ENCODE measurements at regions not wholly inside any gene's neighbourhood (a gene's known extent, or its start where the extent isn't known, plus 50 kb on each side); places are given as distances from the start of the nearest gene placed in this dataset.

- Histone ChIP-seq H4K20me1 (ENCODE audit: insufficient read depth) (no peaks in the 10 kb centered on the region), H3K27ac (ENCODE audit: low read depth, low read length) (no peak overlapping the region), H3K9me3 (ENCODE audit: control insufficient read depth in 1 of 2, insufficient read depth in 1 of 2, low read depth in 1 of 2, low read length in 2 of 2) (peaks cover 16 to 35% of the 10 kb centered on the region in 2 experiments; a peak in 2 of 4 replicates), H3K4me1 (ENCODE audit: control insufficient read depth in 1 of 2, insufficient read depth in 2 of 2, low read length in 2 of 2) (no peaks in the 10 kb centered on the region), H2AFZ (ENCODE audit: low read depth, low read length, poor library complexity, severe bottlenecking) (no peak overlapping the region), H3K4me3 (replicated peaks in 1 of 2; ENCODE audit: low read depth in 1 of 2, low read length in 2 of 2) (no peak overlapping the region), H3K27me3 (ENCODE audit: insufficient read depth, low read length) (no peaks in the 10 kb centered on the region), H3K36me3 (ENCODE audit: control insufficient read depth in 1 of 2, insufficient read depth in 2 of 2, low read length in 2 of 2) (no peaks in the 10 kb centered on the region), H3K79me2 (ENCODE audit: insufficient read depth, low read length) (no peaks in the 10 kb centered on the region), H3K4me2 (ENCODE audit: low read length) (no peak overlapping the region), H3K9me2 (ENCODE audit: insufficient read depth) (no peaks in the 10 kb centered on the region), H3K9ac (ENCODE audit: low read length) (no peak overlapping the region)
- no peak for TF ChIP-seq REST (IDR thresholded peaks at IDR 0.05; ENCODE audit: low read depth)
- TF ChIP-seq ZFX (IDR thresholded peaks at IDR 0.05) = no peak
- no peak for TF ChIP-seq FOSL1 (IDR thresholded peaks at IDR 0.05; ENCODE audit: low read depth)
- TF ChIP-seq JUND (IDR thresholded peaks at IDR 0.05) = no peak
- TF ChIP-seq ATF3 (IDR thresholded peaks at IDR 0.05) = no peak
- TF ChIP-seq POLR2A (IDR thresholded peaks at IDR 0.05; ENCODE audit: borderline replicate concordance, extremely low read depth, insufficient read depth, insufficient read length) = no peak
- TF ChIP-seq EZH2phosphoT487 (IDR thresholded peaks at IDR 0.05; ENCODE audit: borderline replicate concordance) = no peak
- TF ChIP-seq POLR2AphosphoS5 (IDR thresholded peaks at IDR 0.05; ENCODE audit: low read depth, low read length) = no peak
- no peak for TF ChIP-seq YY1 (IDR thresholded peaks at IDR 0.05; ENCODE audit: extremely low read depth, insufficient replicate concordance, low read depth, low read length)
- TF ChIP-seq CBX3 (IDR thresholded peaks at IDR 0.05; ENCODE audit: low read depth) = no peak
- TF ChIP-seq RAD21 (IDR thresholded peaks at IDR 0.05; ENCODE audit: low read depth) = no peak
- TF ChIP-seq SRF (IDR thresholded peaks at IDR 0.05; ENCODE audit: low read depth) = no peak
- no peak for TF ChIP-seq MAX (IDR thresholded peaks at IDR 0.05)
- TF ChIP-seq TCF7L2 (IDR thresholded peaks at IDR 0.05; ENCODE audit: borderline replicate concordance, extremely low read depth, insufficient read depth, insufficient read length) = no peak
- no peak for TF ChIP-seq SP1 (IDR thresholded peaks at IDR 0.05; ENCODE audit: low read depth)
- no peak for TF ChIP-seq ELF1 (IDR thresholded peaks at IDR 0.05; ENCODE audit: borderline replicate concordance, low read depth)
- no peak for TF ChIP-seq CEBPB (IDR thresholded peaks at IDR 0.05; ENCODE audit: low read depth)
- no peak for TF ChIP-seq EGR1 (IDR thresholded peaks at IDR 0.05; ENCODE audit: low read depth)
- ATAC-seq = no peak
- DNase-seq (ENCODE audit: low read depth, low spot score) = no peak
- RAD21 ChIA-PET (ENCODE audit: low non-redundant PET in 1 of 2, low total read pairs in 2 of 2, uncharacterized antibody in 2 of 2, unreplicated experiment in 2 of 2) = no interaction called here
- POLR2A ChIA-PET = no interaction called here
- CTCF ChIA-PET = no interaction called here
- intact Hi-C loops (cut with micrococcal nuclease) = no loop called here
- no TSS peak for BruUV-seq (replicated peaks)
Measured at GRCh38 chr19:56995303-56995702, 124.5 kb upstream of the USP29 start.
